GM12878 (cell line): ENCODE measurements at regions not wholly inside any gene's neighbourhood (a gene's known extent, or its start where the extent isn't known, plus 50 kb on each side); places are given as distances from the start of the nearest gene placed in this dataset.

Experiments used
- ATAC-seq: fragments of 200-7000 bp; cut with Tn5 transposase; 3 replicates; pipeline ENCODE4 v1.9.1; 2020; ENCODE audit warnings: mild to moderate bottlenecking, moderate library complexity
- BruUV-seq: library from RNA; stranded (reverse); fragments of 400-500 nt; replicated peaks from 2 replicates; lab custom pipeline; 2021; lab: Mats Ljungman, UMichigan
- CTCF ChIA-PET: fragments of 300-600 bp; sonication (Branson Sonifier 250); formaldehyde crosslinking; extraction: SDS; loops from one replicate; lab custom pipeline; 2021; ENCODE audit warnings: inconsistent platforms; lab: Yijun Ruan, JAX
- POLR2A ChIA-PET: fragments of 350-600 bp; formaldehyde crosslinking; extraction: SDS; loops from one replicate; lab custom pipeline; 2021; ENCODE audit warnings: inconsistent platforms; lab: Charles Lee
- RAD21 ChIA-PET: fragments of 300-600 bp; sonication (Branson Sonifier 250); formaldehyde crosslinking; loops from one replicate; lab custom pipeline; 2023; ENCODE audit warnings: antibody characterized with exemption; ENCODE audit not compliant: unreplicated experiment; lab: Charles Lee
- SMC1A ChIA-PET: fragments of 300-600 bp; sonication (Branson Sonifier 250); formaldehyde crosslinking; loops from one replicate; lab custom pipeline; 2023; ENCODE audit not compliant: unreplicated experiment, uncharacterized antibody; lab: Charles Lee
- DNase-seq: peaks from one replicate; pipeline ENCODE4 v3.0.0-alpha.2; 2011; ENCODE audit warnings: low read depth, low spot score
- FAIRE-seq: peaks from 3 replicates; lab custom pipeline; 2011; peaks lifted over from hg19 to GRCh38; lab: Jason Lieb, UNC
- H2AFZ ChIP-seq: 2 replicates; pipeline ENCODE4 v1.6.0; 2011; ENCODE audit warnings: low read depth, low read length, control low read depth; ENCODE audit not compliant: control insufficient read depth
- H3K27ac ChIP-seq: 2 replicates; pipeline ENCODE4 v1.5.1; 2011; ENCODE audit warnings: control low read depth; ENCODE audit not compliant: control insufficient read depth, insufficient read depth
- H3K27me3 ChIP-seq, 2 experiments: replicated peaks in 1 of 2; 2 replicates each; pipeline versions ENCODE4 v1.6.0 to v1.6.1; 2011; ENCODE audit warnings: low read length in 1 of 2; ENCODE audit not compliant: control insufficient read depth in 2 of 2, insufficient read depth in 2 of 2
- H3K36me3 ChIP-seq, 2 experiments: 2 replicates each; pipeline ENCODE4 v1.5.1; 2011; ENCODE audit warnings: low read length in 1 of 2; ENCODE audit not compliant: control insufficient read depth in 2 of 2, insufficient read depth in 2 of 2
- H3K4me1 ChIP-seq: 2 replicates; pipeline ENCODE4 v1.6.1; 2011; ENCODE audit warnings: mild to moderate bottlenecking, low read length, moderate library complexity, mixed read lengths; ENCODE audit not compliant: control insufficient read depth, insufficient read depth
- H3K4me2 ChIP-seq: 2 replicates; pipeline ENCODE4 v1.6.0; 2011; ENCODE audit warnings: control low read depth; ENCODE audit not compliant: control insufficient read depth, insufficient read depth
- H3K4me3 ChIP-seq: fragments of 200-600 bp; sonication (generic); 2 replicates; pipeline ENCODE4 v1.5.1; 2016
- H3K79me2 ChIP-seq: 2 replicates; pipeline ENCODE4 v1.6.0; 2011; ENCODE audit warnings: low read length; ENCODE audit not compliant: control insufficient read depth, insufficient read depth
- H3K9ac ChIP-seq: 2 replicates; pipeline ENCODE4 v1.8.0; 2011; ENCODE audit warnings: low read length, control low read depth, mixed read lengths; ENCODE audit not compliant: control insufficient read depth, insufficient read depth
- H3K9me3 ChIP-seq: replicated peaks from 3 replicates; pipeline ENCODE4 v1.5.1; 2011; ENCODE audit warnings: mild to moderate bottlenecking, low read length; ENCODE audit not compliant: control insufficient read depth, insufficient read depth
- H4K20me1 ChIP-seq: 2 replicates; pipeline ENCODE4 v1.6.0; 2011; ENCODE audit not compliant: control insufficient read depth, insufficient read depth
- BACH1 ChIP-seq: fragments of 450-650 bp; IDR thresholded peaks from 2 replicates; pipeline ENCODE4 v1.6.1; 2017; ENCODE audit warnings: mild to moderate bottlenecking, borderline replicate concordance
- BCLAF1 ChIP-seq: fragments of 450-650 bp; IDR thresholded peaks from 2 replicates; pipeline ENCODE4 v1.6.1; 2017; ENCODE audit warnings: antibody characterized with exemption, mild to moderate bottlenecking, moderate library complexity
- CHD4 ChIP-seq: fragments of 200-600 bp; sonication (generic); IDR thresholded peaks from 2 replicates; pipeline ENCODE4 v1.6.1; 2016; ENCODE audit warnings: mild to moderate bottlenecking
- CUX1 ChIP-seq: IDR thresholded peaks from 2 replicates; pipeline ENCODE4 v1.6.1; 2012; ENCODE audit warnings: improper control_type of control experiment, low read depth, low read length; ENCODE audit not compliant: insufficient replicate concordance
- FOXM1 ChIP-seq: IDR thresholded peaks from 2 replicates; pipeline ENCODE4 v1.6.1; 2012; ENCODE audit warnings: low read depth, mild to moderate bottlenecking, inconsistent platforms, low read length, moderate library complexity
- MYC ChIP-seq: IDR thresholded peaks from 2 replicates; pipeline ENCODE4 v1.6.1; 2011; ENCODE audit warnings: mild to moderate bottlenecking, low read length, moderate library complexity, inconsistent platforms; ENCODE audit not compliant: insufficient read depth, insufficient replicate concordance, insufficient read length, severe bottlenecking
- POLR2AphosphoS2 ChIP-seq: IDR thresholded peaks from 2 replicates; pipeline ENCODE4 v1.6.1; 2011; ENCODE audit warnings: low read depth, mild to moderate bottlenecking, low read length, improper control_type of control experiment, moderate library complexity
- SPI1 ChIP-seq: IDR thresholded peaks from 2 replicates; pipeline ENCODE4 v1.6.1; 2011; ENCODE audit warnings: low read depth, mild to moderate bottlenecking, low read length, moderate library complexity, borderline replicate concordance; ENCODE audit not compliant: insufficient read depth
- SUZ12 ChIP-seq: fragments of 200-600 bp; sonication (generic); IDR thresholded peaks from one replicate; pipeline ENCODE4 v1.6.1; 2018; ENCODE audit warnings: antibody characterized with exemption, mild to moderate bottlenecking; ENCODE audit not compliant: unreplicated experiment
- USF1 ChIP-seq: IDR thresholded peaks from 2 replicates; pipeline ENCODE4 v1.6.1; 2011; ENCODE audit warnings: borderline replicate concordance, low read depth, mild to moderate bottlenecking, moderate library complexity, mixed read lengths, low read length; ENCODE audit not compliant: insufficient read depth; ENCODE audit errors: extremely low read length
- ZBTB11 ChIP-seq: fragments of 450-650 bp; formaldehyde crosslinking; IDR thresholded peaks from 2 replicates; pipeline ENCODE4 v1.5.0; 2022; ENCODE audit warnings: mild to moderate bottlenecking, missing genetic modification characterization
- WGBS: methylation state at CpG from one replicate; pipeline ENCODE4 v1.1.6; 2016; ENCODE audit warnings: low lambda C conversion rate; ENCODE audit not compliant: insufficient replicate concordance, insufficient coverage; ENCODE audit errors: missing lambda C conversion rate; 5-methylcytosine and 5-hydroxymethylcytosine counted together
- in situ Hi-C: fragments of 300-500 bp; cut with MboI; formaldehyde crosslinking; loops from 9 replicates; pipeline ENCODE4 v1.14.3; 2018; ENCODE audit warnings: mixed read lengths
- intact Hi-C: fragments of 100-400 bp; cut with micrococcal nuclease; formaldehyde crosslinking; loops from one replicate; pipeline ENCODE4 v1.14.2; 2022; ENCODE audit not compliant: unreplicated experiment

GRCh38 chr22:48953830-48954229, 873.8 kb downstream of the BRD1 start:
- DNase-seq (no peak), ATAC-seq (no peak), FAIRE-seq (no peak)
- Histone ChIP-seq H3K27me3 (no peaks in the 10 kb centered on the region), H3K9ac (no peak overlapping the region), H4K20me1 (no peaks in the 10 kb centered on the region), H3K36me3 (no peaks in the 10 kb centered on the region), H3K4me3 (no peak overlapping the region), H3K27ac (no peak overlapping the region), H3K4me2 (no peak overlapping the region), H2AFZ (no peak overlapping the region), H3K4me1 (no peaks in the 10 kb centered on the region), H3K79me2 (no peaks in the 10 kb centered on the region), H3K9me3 (no peaks in the 10 kb centered on the region; the same call in 2 of the 3 replicates)
- ChIA-PET CTCF (interaction anchor here (0.6 kb wide), 1 partner anchor 516 kb away, joined by 4 read pairs; no protein-coding TSS in a partner anchor), RAD21 (no interaction called here), POLR2A (no interaction called here), SMC1A (no interaction called here)
- intact Hi-C loops (no loop called here), in situ Hi-C loops (no loop called here)
- WGBS, result 66% methylated on average over 11 of the region's 11 CpGs
- BruUV-seq, result no TSS peak
- TF ChIP-seq CUX1 (no peak), POLR2AphosphoS2 (no peak), BACH1 (no peak), CHD4 (no peak), SUZ12 (no peak), ZBTB11 (CRISPR knock-in tag) (no peak), FOXM1 (no peak), MYC (no peak), BCLAF1 (no peak), SPI1 (no peak), USF1 (no peak)
